ENCODE measurements at regions not wholly inside any gene's neighbourhood (a gene's known extent, or its start where the extent isn't known, plus 50 kb on each side); places are given as distances from the start of the nearest gene placed in this dataset.

GRCh38 chr6:145267076-145267867, 468.0 kb downstream of the EPM2A start:
- Mint-ChIP-seq H3K4me1 (ENCODE audit: low read depth, unreplicated experiment) (no peaks in the 10 kb centered on the region), H3K27ac (ENCODE audit: unreplicated experiment) (no peak overlapping the region), H3K4me3 (ENCODE audit: unreplicated experiment) (no peak overlapping the region), H3K27me3 (ENCODE audit: unreplicated experiment) (no peaks in the 10 kb centered on the region), H3K36me3 (ENCODE audit: unreplicated experiment) (no peaks in the 10 kb centered on the region), H3K9me3 (ENCODE audit: unreplicated experiment) (no peaks in the 10 kb centered on the region)
- DNase-seq: no peak
- TF ChIP-seq CTCF (IDR thresholded peaks at IDR 0.05; ENCODE audit: partially characterized antibody, unreplicated experiment): no peak

GRCh38 chr6:145270464-145270863, 464.9 kb downstream of the EPM2A start:
- Mint-ChIP-seq H3K27ac (ENCODE audit: unreplicated experiment) (no peak overlapping the region), H3K36me3 (ENCODE audit: unreplicated experiment) (no peaks in the 10 kb centered on the region), H3K4me1 (ENCODE audit: low read depth, unreplicated experiment) (no peaks in the 10 kb centered on the region), H3K9me3 (ENCODE audit: unreplicated experiment) (no peaks in the 10 kb centered on the region), H3K4me3 (ENCODE audit: unreplicated experiment) (no peak overlapping the region), H3K27me3 (ENCODE audit: unreplicated experiment) (no peaks in the 10 kb centered on the region)
- DNase-seq: no peak
- TF ChIP-seq CTCF (IDR thresholded peaks at IDR 0.05; ENCODE audit: partially characterized antibody, unreplicated experiment): no peak

DNA sequence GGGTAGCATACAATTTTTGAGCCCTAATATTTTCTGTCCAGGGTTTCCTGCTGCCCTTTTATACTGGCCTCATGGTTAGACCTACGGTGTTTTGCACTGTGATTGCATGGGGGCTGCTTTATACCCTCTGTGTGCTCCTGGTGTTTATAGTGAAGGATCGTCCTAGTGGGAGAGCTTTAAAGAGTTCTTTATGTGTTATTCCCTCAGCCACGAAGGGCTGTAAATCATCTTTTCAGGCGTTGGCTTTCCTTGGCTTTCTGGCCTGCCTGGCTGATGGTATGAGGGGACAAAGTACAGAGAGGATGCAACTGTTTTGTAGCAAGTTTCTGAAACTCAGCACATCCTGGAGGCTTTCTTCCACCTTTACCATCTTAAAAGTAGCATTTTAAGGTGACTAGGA, 464.3 kb downstream of the EPM2A start:
- no peaks in the 10 kb centered on the region for H3K9me3 Mint-ChIP-seq (ENCODE audit: unreplicated experiment)
- TF ChIP-seq CTCF (IDR thresholded peaks at IDR 0.05; ENCODE audit: partially characterized antibody, unreplicated experiment): no peak
- H3K4me1 Mint-ChIP-seq (ENCODE audit: low read depth, unreplicated experiment): no peaks in the 10 kb centered on the region
- DNase-seq: no peak
- no peaks in the 10 kb centered on the region for H3K27me3 Mint-ChIP-seq (ENCODE audit: unreplicated experiment)
- no peak overlapping the region for H3K27ac Mint-ChIP-seq (ENCODE audit: unreplicated experiment)
- H3K4me3 Mint-ChIP-seq (ENCODE audit: unreplicated experiment): no peak overlapping the region
- no peaks in the 10 kb centered on the region for H3K36me3 Mint-ChIP-seq (ENCODE audit: unreplicated experiment)

DNA sequence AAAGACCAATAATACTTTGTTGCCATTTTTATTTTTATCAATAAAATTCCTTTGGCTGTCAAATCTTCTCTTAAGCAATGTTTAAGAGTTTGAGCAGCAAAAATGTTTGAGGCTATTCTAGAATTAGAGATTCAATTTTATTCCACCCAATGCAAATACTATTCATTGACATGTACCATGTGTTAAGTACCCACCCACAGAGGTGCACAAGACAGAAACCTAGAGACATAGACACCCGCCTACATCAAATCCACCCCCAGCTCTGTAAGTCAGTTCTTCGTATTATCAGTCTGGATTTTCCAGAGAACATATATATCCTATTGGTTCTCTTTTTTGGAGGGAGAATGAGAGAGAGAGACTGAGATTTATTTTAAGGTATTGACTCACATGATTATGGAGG, 463.7 kb downstream of the EPM2A start:
- Mint-ChIP-seq H3K27ac (ENCODE audit: unreplicated experiment) (no peak overlapping the region), H3K36me3 (ENCODE audit: unreplicated experiment) (no peaks in the 10 kb centered on the region), H3K27me3 (ENCODE audit: unreplicated experiment) (no peaks in the 10 kb centered on the region), H3K4me3 (ENCODE audit: unreplicated experiment) (no peak overlapping the region), H3K9me3 (ENCODE audit: unreplicated experiment) (no peaks in the 10 kb centered on the region), H3K4me1 (ENCODE audit: low read depth, unreplicated experiment) (no peaks in the 10 kb centered on the region)
- DNase-seq: no peak
- no peak for TF ChIP-seq CTCF (IDR thresholded peaks at IDR 0.05; ENCODE audit: partially characterized antibody, unreplicated experiment)

DNA sequence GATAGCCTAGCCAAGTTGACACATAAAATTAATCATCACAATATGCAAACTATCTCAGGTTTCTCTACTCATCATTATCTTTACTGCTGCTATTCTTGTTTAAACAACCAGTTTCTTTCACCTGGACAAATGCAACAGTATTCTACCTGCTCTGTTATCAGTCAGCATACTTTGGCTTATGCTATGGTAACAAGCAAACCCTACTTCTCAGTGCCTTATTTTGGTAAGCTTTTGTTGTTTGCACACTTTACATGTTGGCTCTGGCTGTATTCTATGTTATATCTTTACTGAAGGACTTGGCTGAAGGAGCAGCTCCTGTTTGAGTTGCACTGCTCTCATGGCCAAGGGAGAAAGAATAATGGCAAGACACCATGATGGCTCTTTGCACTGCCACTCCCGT, 463.1 kb downstream of the EPM2A start:
- Mint-ChIP-seq H3K9me3 (ENCODE audit: unreplicated experiment) (no peaks in the 10 kb centered on the region), H3K27ac (ENCODE audit: unreplicated experiment) (no peak overlapping the region), H3K27me3 (ENCODE audit: unreplicated experiment) (no peaks in the 10 kb centered on the region)

More for the DNA sequence above, 463.1 kb downstream of the EPM2A start:
- DNase-seq: no peak
- Mint-ChIP-seq H3K4me1 (ENCODE audit: low read depth, unreplicated experiment) (no peaks in the 10 kb centered on the region), H3K36me3 (ENCODE audit: unreplicated experiment) (no peaks in the 10 kb centered on the region), H3K4me3 (ENCODE audit: unreplicated experiment) (no peak overlapping the region)
- no peak for TF ChIP-seq CTCF (IDR thresholded peaks at IDR 0.05; ENCODE audit: partially characterized antibody, unreplicated experiment)
